ENCODE measurements at regions not wholly inside any gene's neighbourhood (a gene's known extent, or its start where the extent isn't known, plus 50 kb on each side); places are given as distances from the start of the nearest gene placed in this dataset.

GRCh38 chr3:187838016-187838540 is 92.8 kb upstream of the BCL6 start:
- TF ChIP-seq CTCF (IDR thresholded peaks at IDR 0.05; ENCODE audit: low read depth, low read length) (no peak), MAX (IDR thresholded peaks at IDR 0.05; ENCODE audit: low read depth, low read length) (no peak)
